ENCODE measurements at regions not wholly inside any gene's neighbourhood (a gene's known extent, or its start where the extent isn't known, plus 50 kb on each side); places are given as distances from the start of the nearest gene placed in this dataset.

DNA sequence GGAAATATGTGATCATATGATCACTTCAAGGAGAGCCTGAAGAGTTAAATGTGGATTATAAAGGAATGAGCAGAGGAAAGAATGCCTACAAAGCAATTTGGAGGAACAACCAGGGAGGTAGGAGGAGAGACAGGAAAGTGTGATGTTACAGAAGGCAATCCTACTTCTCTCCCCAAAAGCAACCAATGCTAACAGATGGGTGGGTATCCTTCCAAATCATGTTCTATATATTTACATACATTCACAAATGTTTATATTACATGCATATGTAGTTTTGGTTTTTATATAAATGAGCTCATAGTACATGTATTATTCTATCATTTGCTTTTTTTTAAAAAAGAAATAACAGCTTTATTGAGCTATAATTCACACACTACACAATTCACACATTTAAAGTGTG lies 56.0 kb downstream of the ZCCHC12 start:
- no peaks in the 10 kb centered on the region for H3K23me2 ChIP-seq (ENCODE audit: insufficient read length, low read depth, low read length, poor library complexity, severe bottlenecking)
- no peaks in the 10 kb centered on the region for H3K4me1 ChIP-seq (ENCODE audit: insufficient read depth, low read length)
- H3T11ph ChIP-seq (ENCODE audit: low read length) = no peak overlapping the region
- H4K5ac ChIP-seq (ENCODE audit: insufficient read length, low read depth, low read length) = no peak overlapping the region
- no peak for TF ChIP-seq CTCF (conservative IDR thresholded peaks at IDR 0.05)
- peaks cover 43% of the 10 kb centered on the region for H3K9me3 ChIP-seq (ENCODE audit: control insufficient read depth, low read depth, low read length)
- H2BK5ac ChIP-seq (ENCODE audit: insufficient read length, low read length) = no peak overlapping the region
- no peak overlapping the region for H2BK12ac ChIP-seq (ENCODE audit: insufficient read length, low read depth, low read length)
- H3K79me2 ChIP-seq (ENCODE audit: insufficient read depth, low read length) = no peaks in the 10 kb centered on the region
- H2BK15ac ChIP-seq (ENCODE audit: low read depth, low read length) = no peak overlapping the region
- Mint-ChIP-seq H3K4me1 (no peaks in the 10 kb centered on the region), H3K9me3 (peaks cover 49 to 67% of the 10 kb centered on the region in 2 experiments), H3K36me3 (ENCODE audit: insufficient read depth in 1 of 3, low read depth in 3 of 3) (no peaks in the 10 kb centered on the region; a peak in 1 of 7 replicates), H3K27me3 (ENCODE audit: low read depth) (peaks cover 3% of the 10 kb centered on the region), H3K4me3 (no peak overlapping the region), H3K27ac (no peak overlapping the region)
- H2AK5ac ChIP-seq (ENCODE audit: insufficient read length, low read length) = no peak overlapping the region
- H3K4me2 ChIP-seq (ENCODE audit: insufficient read depth, insufficient read length, low read length) = no peak overlapping the region
- H3K23ac ChIP-seq (ENCODE audit: insufficient read length, low read depth, low read length) = no peak overlapping the region
- no peaks in the 10 kb centered on the region for H3K27me3 ChIP-seq (ENCODE audit: insufficient read depth, low read length)
- H3K27ac ChIP-seq (ENCODE audit: insufficient read length, low read depth, low read length) = no peak overlapping the region
- no peak overlapping the region for H2AFZ ChIP-seq (ENCODE audit: low read length)
- no peak for DNase-seq
- no peak overlapping the region for H2BK120ac ChIP-seq (ENCODE audit: low read depth, low read length, poor library complexity, severe bottlenecking)
- no peak overlapping the region for H3K4ac ChIP-seq (ENCODE audit: low read depth, low read length)
- H3K18ac ChIP-seq (ENCODE audit: insufficient read length, low read depth, low read length) = no peak overlapping the region
- no peaks in the 10 kb centered on the region for H3K79me1 ChIP-seq (ENCODE audit: insufficient read depth, low read depth, low read length, poor library complexity, severe bottlenecking)
- H3K56ac ChIP-seq (ENCODE audit: insufficient read length, low read depth, low read length) = no peak overlapping the region
- H3K9ac ChIP-seq (ENCODE audit: extremely low read depth, insufficient read length, low read length) = no peak overlapping the region
- H3K14ac ChIP-seq (ENCODE audit: insufficient read depth, low read length) = no peak overlapping the region
- H4K8ac ChIP-seq (replicated peaks; ENCODE audit: insufficient read length, low read depth, low read length) = no peak overlapping the region
- no peak overlapping the region for H4K91ac ChIP-seq (ENCODE audit: insufficient read length, low read depth, low read length)
- no peak overlapping the region for H2BK20ac ChIP-seq (ENCODE audit: low read depth, low read length, poor library complexity, severe bottlenecking)
- H4K20me1 ChIP-seq (ENCODE audit: control insufficient read depth, insufficient read depth, insufficient read length) = no peaks in the 10 kb centered on the region
